HepG2 (cell line): ENCODE measurements at regions not wholly inside any gene's neighbourhood (a gene's known extent, or its start where the extent isn't known, plus 50 kb on each side); places are given as distances from the start of the nearest gene placed in this dataset.
A peak's percentile ranks its signal among the peaks of the same experiment; 100 is the strongest.

Experiments used
- BCL6 ChIP-seq: IDR thresholded peaks from 2 replicates; pipeline ENCODE4 v1.6.1; 2016; ENCODE audit warnings: missing genetic modification reagents, missing compliant biosample characterization
- GABPA ChIP-seq, 2 experiments: IDR thresholded peaks; 2 replicates each; pipeline ENCODE4 v1.6.1; 2011 to 2016; ENCODE audit warnings: low read depth in 2 of 2, low read length in 1 of 2, missing biosample characterization in 1 of 2, missing genetic modification characterization in 1 of 2
- IKZF1 ChIP-seq: fragments of 450-650 bp; IDR thresholded peaks from 2 replicates; pipeline ENCODE4 v1.7.1; 2016
- TBX2 ChIP-seq: sonication (generic); formaldehyde crosslinking; IDR thresholded peaks from 2 replicates; pipeline ENCODE4 v1.5.0; 2020; ENCODE audit warnings: missing genetic modification reagents, mild to moderate bottlenecking, borderline replicate concordance
- ZNF432 ChIP-seq: sonication (generic); formaldehyde crosslinking; IDR thresholded peaks from 2 replicates; pipeline ENCODE4 v1.5.0; 2020; ENCODE audit warnings: missing genetic modification reagents, mild to moderate bottlenecking, borderline replicate concordance
- ZNF660 ChIP-seq: sonication (generic); formaldehyde crosslinking; IDR thresholded peaks from 2 replicates; pipeline ENCODE4 v1.5.1; 2020; ENCODE audit warnings: mild to moderate bottlenecking, low read depth, missing genetic modification reagents, borderline replicate concordance
- ZNF678 ChIP-seq: sonication (generic); formaldehyde crosslinking; IDR thresholded peaks from 2 replicates; pipeline ENCODE4 v1.4.0; 2020; ENCODE audit warnings: mild to moderate bottlenecking, missing genetic modification reagents
- ZNF841 ChIP-seq: sonication (generic); formaldehyde crosslinking; IDR thresholded peaks from 2 replicates; pipeline ENCODE4 v1.8.1; 2023; ENCODE audit warnings: missing genetic modification reagents, borderline replicate concordance
- TF ChIP-seq, protein P1 (sequence below): sonication (generic); formaldehyde crosslinking; conservative IDR thresholded peaks from 2 replicates; pipeline ENCODE4 v1.4.0; 2020; ENCODE audit warnings: mild to moderate bottlenecking, missing genetic modification reagents, moderate library complexity
- TF ChIP-seq, protein P2 (sequence below): sonication (generic); formaldehyde crosslinking; IDR thresholded peaks from 2 replicates; pipeline ENCODE4 v1.5.1; 2020; ENCODE audit warnings: mild to moderate bottlenecking, missing genetic modification reagents, borderline replicate concordance
- TF ChIP-seq, protein P3 (sequence below): sonication (generic); formaldehyde crosslinking; IDR thresholded peaks from 2 replicates; pipeline ENCODE4 v1.5.1; 2020; ENCODE audit warnings: mild to moderate bottlenecking, moderate library complexity, missing genetic modification reagents
- TF ChIP-seq, protein P4 (sequence below): sonication (generic); formaldehyde crosslinking; IDR thresholded peaks from 2 replicates; pipeline ENCODE4 v1.9.0; 2021; ENCODE audit warnings: missing genetic modification reagents, borderline replicate concordance
- TF ChIP-seq, protein P5 (sequence below): sonication (generic); formaldehyde crosslinking; IDR thresholded peaks from 2 replicates; pipeline ENCODE4 v1.4.0; 2020; ENCODE audit warnings: missing genetic modification reagents

DNA sequence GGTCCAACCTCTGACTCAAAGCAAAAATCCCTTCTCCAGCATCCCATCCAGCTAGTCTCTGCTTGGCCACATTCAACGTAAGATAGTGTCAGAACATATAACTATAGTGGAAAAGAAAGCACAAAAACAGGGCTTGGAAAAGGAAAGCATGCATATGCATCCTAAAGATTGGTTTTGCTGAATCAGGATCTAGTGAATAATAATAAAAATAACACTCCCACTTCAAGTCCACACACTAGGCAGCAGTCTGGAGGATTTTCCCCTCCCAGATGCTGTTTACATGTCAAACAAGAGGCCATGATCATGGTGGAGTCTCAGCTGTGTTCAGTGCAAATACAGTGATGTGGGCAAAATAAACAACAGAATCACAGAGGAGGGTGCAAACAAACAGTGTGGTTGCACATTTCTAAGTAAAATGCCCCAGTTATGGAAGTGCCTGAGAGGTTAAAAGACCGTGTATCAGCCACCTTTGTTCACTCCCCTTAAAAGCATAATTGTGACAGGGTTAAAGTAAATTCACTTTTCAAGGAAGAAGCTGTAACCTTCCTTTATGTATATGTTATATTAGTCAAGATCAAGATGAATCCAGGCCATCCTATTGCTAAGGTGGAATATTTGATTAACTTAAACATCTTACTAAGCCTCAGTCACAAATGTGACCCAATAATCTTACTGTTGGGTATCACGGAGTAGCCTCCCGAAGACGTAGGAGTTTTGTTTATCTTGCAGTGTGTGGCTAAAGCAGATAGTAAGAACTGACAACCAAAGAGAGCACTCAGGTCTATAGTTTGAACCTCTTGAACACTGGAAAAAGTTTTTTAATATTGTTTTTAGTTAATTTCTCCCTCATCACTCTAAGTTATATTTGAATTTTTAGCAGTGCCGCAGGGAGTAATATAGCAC lies 424.5 kb downstream of the SOX2 start (continued):
- TF ChIP-seq, protein P1, sequence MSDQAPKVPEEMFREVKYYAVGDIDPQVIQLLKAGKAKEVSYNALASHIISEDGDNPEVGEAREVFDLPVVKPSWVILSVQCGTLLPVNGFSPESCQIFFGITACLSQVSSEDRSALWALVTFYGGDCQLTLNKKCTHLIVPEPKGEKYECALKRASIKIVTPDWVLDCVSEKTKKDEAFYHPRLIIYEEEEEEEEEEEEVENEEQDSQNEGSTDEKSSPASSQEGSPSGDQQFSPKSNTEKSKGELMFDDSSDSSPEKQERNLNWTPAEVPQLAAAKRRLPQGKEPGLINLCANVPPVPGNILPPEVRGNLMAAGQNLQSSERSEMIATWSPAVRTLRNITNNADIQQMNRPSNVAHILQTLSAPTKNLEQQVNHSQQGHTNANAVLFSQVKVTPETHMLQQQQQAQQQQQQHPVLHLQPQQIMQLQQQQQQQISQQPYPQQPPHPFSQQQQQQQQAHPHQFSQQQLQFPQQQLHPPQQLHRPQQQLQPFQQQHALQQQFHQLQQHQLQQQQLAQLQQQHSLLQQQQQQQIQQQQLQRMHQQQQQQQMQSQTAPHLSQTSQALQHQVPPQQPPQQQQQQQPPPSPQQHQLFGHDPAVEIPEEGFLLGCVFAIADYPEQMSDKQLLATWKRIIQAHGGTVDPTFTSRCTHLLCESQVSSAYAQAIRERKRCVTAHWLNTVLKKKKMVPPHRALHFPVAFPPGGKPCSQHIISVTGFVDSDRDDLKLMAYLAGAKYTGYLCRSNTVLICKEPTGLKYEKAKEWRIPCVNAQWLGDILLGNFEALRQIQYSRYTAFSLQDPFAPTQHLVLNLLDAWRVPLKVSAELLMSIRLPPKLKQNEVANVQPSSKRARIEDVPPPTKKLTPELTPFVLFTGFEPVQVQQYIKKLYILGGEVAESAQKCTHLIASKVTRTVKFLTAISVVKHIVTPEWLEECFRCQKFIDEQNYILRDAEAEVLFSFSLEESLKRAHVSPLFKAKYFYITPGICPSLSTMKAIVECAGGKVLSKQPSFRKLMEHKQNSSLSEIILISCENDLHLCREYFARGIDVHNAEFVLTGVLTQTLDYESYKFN (CRISPR knock-in tag): peak; percentile 71
- TF ChIP-seq, protein P2, sequence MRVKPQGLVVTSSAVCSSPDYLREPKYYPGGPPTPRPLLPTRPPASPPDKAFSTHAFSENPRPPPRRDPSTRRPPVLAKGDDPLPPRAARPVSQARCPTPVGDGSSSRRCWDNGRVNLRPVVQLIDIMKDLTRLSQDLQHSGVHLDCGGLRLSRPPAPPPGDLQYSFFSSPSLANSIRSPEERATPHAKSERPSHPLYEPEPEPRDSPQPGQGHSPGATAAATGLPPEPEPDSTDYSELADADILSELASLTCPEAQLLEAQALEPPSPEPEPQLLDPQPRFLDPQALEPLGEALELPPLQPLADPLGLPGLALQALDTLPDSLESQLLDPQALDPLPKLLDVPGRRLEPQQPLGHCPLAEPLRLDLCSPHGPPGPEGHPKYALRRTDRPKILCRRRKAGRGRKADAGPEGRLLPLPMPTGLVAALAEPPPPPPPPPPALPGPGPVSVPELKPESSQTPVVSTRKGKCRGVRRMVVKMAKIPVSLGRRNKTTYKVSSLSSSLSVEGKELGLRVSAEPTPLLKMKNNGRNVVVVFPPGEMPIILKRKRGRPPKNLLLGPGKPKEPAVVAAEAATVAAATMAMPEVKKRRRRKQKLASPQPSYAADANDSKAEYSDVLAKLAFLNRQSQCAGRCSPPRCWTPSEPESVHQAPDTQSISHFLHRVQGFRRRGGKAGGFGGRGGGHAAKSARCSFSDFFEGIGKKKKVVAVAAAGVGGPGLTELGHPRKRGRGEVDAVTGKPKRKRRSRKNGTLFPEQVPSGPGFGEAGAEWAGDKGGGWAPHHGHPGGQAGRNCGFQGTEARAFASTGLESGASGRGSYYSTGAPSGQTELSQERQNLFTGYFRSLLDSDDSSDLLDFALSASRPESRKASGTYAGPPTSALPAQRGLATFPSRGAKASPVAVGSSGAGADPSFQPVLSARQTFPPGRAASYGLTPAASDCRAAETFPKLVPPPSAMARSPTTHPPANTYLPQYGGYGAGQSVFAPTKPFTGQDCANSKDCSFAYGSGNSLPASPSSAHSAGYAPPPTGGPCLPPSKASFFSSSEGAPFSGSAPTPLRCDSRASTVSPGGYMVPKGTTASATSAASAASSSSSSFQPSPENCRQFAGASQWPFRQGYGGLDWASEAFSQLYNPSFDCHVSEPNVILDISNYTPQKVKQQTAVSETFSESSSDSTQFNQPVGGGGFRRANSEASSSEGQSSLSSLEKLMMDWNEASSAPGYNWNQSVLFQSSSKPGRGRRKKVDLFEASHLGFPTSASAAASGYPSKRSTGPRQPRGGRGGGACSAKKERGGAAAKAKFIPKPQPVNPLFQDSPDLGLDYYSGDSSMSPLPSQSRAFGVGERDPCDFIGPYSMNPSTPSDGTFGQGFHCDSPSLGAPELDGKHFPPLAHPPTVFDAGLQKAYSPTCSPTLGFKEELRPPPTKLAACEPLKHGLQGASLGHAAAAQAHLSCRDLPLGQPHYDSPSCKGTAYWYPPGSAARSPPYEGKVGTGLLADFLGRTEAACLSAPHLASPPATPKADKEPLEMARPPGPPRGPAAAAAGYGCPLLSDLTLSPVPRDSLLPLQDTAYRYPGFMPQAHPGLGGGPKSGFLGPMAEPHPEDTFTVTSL (CRISPR knock-in tag): peak; percentile 86; the same call in 1 of the 2 replicates
- TF ChIP-seq ZNF432 (CRISPR knock-in tag) (no peak), GABPA (IDR thresholded peaks at IDR 0.05; ENCODE audit: low read depth, low read length) (no peak), GABPA (CRISPR knock-in tag; IDR thresholded peaks at IDR 0.05; ENCODE audit: low read depth) (0 out of 2 replicates have a peak, but pooled peaks have one; percentile 14), BCL6 (CRISPR knock-in tag) (peak; percentile 88), TBX2 (CRISPR knock-in tag) (no peak), ZNF841 (CRISPR knock-in tag) (no peak), ZNF660 (CRISPR knock-in tag) (no peak), IKZF1 (no peak), ZNF678 (CRISPR knock-in tag) (no peak)
- TF ChIP-seq, protein P3, sequence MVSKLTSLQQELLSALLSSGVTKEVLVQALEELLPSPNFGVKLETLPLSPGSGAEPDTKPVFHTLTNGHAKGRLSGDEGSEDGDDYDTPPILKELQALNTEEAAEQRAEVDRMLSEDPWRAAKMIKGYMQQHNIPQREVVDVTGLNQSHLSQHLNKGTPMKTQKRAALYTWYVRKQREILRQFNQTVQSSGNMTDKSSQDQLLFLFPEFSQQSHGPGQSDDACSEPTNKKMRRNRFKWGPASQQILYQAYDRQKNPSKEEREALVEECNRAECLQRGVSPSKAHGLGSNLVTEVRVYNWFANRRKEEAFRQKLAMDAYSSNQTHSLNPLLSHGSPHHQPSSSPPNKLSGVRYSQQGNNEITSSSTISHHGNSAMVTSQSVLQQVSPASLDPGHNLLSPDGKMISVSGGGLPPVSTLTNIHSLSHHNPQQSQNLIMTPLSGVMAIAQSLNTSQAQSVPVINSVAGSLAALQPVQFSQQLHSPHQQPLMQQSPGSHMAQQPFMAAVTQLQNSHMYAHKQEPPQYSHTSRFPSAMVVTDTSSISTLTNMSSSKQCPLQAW (CRISPR knock-in tag): 0 out of 2 replicates have a peak, but pooled peaks have one; percentile 20
- TF ChIP-seq, protein P4, sequence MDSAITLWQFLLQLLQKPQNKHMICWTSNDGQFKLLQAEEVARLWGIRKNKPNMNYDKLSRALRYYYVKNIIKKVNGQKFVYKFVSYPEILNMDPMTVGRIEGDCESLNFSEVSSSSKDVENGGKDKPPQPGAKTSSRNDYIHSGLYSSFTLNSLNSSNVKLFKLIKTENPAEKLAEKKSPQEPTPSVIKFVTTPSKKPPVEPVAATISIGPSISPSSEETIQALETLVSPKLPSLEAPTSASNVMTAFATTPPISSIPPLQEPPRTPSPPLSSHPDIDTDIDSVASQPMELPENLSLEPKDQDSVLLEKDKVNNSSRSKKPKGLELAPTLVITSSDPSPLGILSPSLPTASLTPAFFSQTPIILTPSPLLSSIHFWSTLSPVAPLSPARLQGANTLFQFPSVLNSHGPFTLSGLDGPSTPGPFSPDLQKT: no peak
- TF ChIP-seq, protein P5, sequence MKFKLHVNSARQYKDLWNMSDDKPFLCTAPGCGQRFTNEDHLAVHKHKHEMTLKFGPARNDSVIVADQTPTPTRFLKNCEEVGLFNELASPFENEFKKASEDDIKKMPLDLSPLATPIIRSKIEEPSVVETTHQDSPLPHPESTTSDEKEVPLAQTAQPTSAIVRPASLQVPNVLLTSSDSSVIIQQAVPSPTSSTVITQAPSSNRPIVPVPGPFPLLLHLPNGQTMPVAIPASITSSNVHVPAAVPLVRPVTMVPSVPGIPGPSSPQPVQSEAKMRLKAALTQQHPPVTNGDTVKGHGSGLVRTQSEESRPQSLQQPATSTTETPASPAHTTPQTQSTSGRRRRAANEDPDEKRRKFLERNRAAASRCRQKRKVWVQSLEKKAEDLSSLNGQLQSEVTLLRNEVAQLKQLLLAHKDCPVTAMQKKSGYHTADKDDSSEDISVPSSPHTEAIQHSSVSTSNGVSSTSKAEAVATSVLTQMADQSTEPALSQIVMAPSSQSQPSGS (CRISPR knock-in tag): no peak
